ENCODE measurements at regions not wholly inside any gene's neighbourhood (a gene's known extent, or its start where the extent isn't known, plus 50 kb on each side); places are given as distances from the start of the nearest gene placed in this dataset.

- TF ChIP-seq EZH2 (IDR thresholded peaks at IDR 0.05; ENCODE audit: borderline replicate concordance, insufficient read depth, low read depth, low read length, poor library complexity, severe bottlenecking), result no peak
- TF ChIP-seq, protein P1, sequence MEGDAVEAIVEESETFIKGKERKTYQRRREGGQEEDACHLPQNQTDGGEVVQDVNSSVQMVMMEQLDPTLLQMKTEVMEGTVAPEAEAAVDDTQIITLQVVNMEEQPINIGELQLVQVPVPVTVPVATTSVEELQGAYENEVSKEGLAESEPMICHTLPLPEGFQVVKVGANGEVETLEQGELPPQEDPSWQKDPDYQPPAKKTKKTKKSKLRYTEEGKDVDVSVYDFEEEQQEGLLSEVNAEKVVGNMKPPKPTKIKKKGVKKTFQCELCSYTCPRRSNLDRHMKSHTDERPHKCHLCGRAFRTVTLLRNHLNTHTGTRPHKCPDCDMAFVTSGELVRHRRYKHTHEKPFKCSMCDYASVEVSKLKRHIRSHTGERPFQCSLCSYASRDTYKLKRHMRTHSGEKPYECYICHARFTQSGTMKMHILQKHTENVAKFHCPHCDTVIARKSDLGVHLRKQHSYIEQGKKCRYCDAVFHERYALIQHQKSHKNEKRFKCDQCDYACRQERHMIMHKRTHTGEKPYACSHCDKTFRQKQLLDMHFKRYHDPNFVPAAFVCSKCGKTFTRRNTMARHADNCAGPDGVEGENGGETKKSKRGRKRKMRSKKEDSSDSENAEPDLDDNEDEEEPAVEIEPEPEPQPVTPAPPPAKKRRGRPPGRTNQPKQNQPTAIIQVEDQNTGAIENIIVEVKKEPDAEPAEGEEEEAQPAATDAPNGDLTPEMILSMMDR (IDR thresholded peaks at IDR 0.05), result no peak
These were observed 1424.1 kb downstream of the SLITRK1 start for GRCh38 chr13:82458169-82458568.
